Uterus (tissue), 2 donors: ENCODE measurements at regions not wholly inside any gene's neighbourhood (a gene's known extent, or its start where the extent isn't known, plus 50 kb on each side); places are given as distances from the start of the nearest gene placed in this dataset.

ENCODE experiments used
- POLR2A ChIP-seq, 2 donors: fragments of 450-650 bp; IDR thresholded peaks; one replicate each; pipeline ENCODE4 v1.6.1; 2016; ENCODE audit warnings: antibody characterized with exemption in 2 of 2, mild to moderate bottlenecking in 1 of 2, moderate library complexity in 1 of 2
- TF ChIP-seq, protein P1 (sequence below), 4 experiments: fragments of 200-600 bp in 2 of 4; fragments of 450-650 bp in 2 of 4; sonication (generic) in 2 of 4; IDR thresholded peaks; one replicate each; pipeline ENCODE4 v1.5.1; 2016 to 2019; ENCODE audit warnings: antibody characterized with exemption in 4 of 4, mild to moderate bottlenecking in 2 of 4, moderate library complexity in 1 of 4

DNA sequence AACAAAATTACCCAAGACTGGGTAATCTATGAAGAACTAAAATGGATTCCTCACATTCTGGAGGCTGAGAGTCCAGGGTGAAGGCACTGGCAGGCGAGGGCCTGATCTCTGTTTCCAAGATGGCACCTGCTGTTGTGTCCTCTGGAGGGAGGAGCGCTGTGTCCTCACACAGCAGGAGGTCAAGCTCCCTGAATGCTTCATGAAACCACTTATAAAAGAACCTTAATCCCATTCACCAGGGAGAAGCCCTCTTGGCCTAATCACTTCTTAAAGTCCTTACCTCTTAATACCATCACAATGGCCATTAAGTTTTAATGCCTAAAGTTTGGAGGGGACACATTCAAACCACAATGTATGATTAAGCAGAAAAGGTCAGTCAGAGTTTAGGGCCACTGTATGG lies 172.4 kb downstream of the EMP1 start:
- TF ChIP-seq, protein P1, sequence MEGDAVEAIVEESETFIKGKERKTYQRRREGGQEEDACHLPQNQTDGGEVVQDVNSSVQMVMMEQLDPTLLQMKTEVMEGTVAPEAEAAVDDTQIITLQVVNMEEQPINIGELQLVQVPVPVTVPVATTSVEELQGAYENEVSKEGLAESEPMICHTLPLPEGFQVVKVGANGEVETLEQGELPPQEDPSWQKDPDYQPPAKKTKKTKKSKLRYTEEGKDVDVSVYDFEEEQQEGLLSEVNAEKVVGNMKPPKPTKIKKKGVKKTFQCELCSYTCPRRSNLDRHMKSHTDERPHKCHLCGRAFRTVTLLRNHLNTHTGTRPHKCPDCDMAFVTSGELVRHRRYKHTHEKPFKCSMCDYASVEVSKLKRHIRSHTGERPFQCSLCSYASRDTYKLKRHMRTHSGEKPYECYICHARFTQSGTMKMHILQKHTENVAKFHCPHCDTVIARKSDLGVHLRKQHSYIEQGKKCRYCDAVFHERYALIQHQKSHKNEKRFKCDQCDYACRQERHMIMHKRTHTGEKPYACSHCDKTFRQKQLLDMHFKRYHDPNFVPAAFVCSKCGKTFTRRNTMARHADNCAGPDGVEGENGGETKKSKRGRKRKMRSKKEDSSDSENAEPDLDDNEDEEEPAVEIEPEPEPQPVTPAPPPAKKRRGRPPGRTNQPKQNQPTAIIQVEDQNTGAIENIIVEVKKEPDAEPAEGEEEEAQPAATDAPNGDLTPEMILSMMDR (IDR thresholded peaks at IDR 0.05): no peak
- TF ChIP-seq POLR2A (IDR thresholded peaks at IDR 0.05): no peak
